Epithelial cell of esophagus (primary cell): ENCODE measurements at regions not wholly inside any gene's neighbourhood (a gene's known extent, or its start where the extent isn't known, plus 50 kb on each side); places are given as distances from the start of the nearest gene placed in this dataset.

Experiments used
- DNase-seq: peaks from one replicate; pipeline ENCODE4 v3.0.0; 2010; ENCODE audit warnings: low read depth
- H3K4me3 ChIP-seq: 2 replicates; pipeline ENCODE4 v1.5.1; 2011; ENCODE audit warnings: mild to moderate bottlenecking, low read length, control low read depth
- CTCF ChIP-seq: IDR thresholded peaks from 2 replicates; pipeline ENCODE4 v1.5.1; 2011; ENCODE audit warnings: low read depth, mild to moderate bottlenecking, low read length, control low read depth, inconsistent platforms; ENCODE audit not compliant: insufficient read depth; ENCODE audit errors: missing control alignments

- no peak for TF ChIP-seq CTCF
- DNase-seq, result no peak
These were observed 156.0 kb downstream of the SIPA1L2 start for GRCh38 chr1:232473900-232474299.

GRCh38 chr1:232473324-232473723 lies 156.6 kb downstream of the SIPA1L2 start:
- TF ChIP-seq CTCF, result no peak
- no peak for DNase-seq
- H3K4me3 ChIP-seq, result no peak overlapping the region

More at GRCh38 chr1:232473900-232474299, 156.0 kb downstream of the SIPA1L2 start:
- no peak overlapping the region for H3K4me3 ChIP-seq

GRCh38 chr1:232472485-232473041 lies 157.4 kb downstream of the SIPA1L2 start:
- DNase-seq, result no peak
- no peak overlapping the region for H3K4me3 ChIP-seq
- TF ChIP-seq CTCF, result no peak

- peak; percentile 68 for DNase-seq
- no peak for TF ChIP-seq CTCF
- H3K4me3 ChIP-seq, result no peak overlapping the region
These were observed 158.7 kb downstream of the SIPA1L2 start for GRCh38 chr1:232471250-232471649.

- DNase-seq, result no peak
- TF ChIP-seq CTCF, result no peak
These were observed 159.2 kb downstream of the SIPA1L2 start for GRCh38 chr1:232470711-232471110.

GRCh38 chr1:232468249-232468648 lies 161.7 kb downstream of the SIPA1L2 start:
- H3K4me3 ChIP-seq, result no peak overlapping the region
- no peak for TF ChIP-seq CTCF
- no peak for DNase-seq

More at GRCh38 chr1:232470711-232471110, 159.2 kb downstream of the SIPA1L2 start:
- no peak overlapping the region for H3K4me3 ChIP-seq

- no peak for TF ChIP-seq CTCF
- no peak overlapping the region for H3K4me3 ChIP-seq
- no peak for DNase-seq
These were observed 162.7 kb downstream of the SIPA1L2 start for GRCh38 chr1:232467073-232467760.
